SK-N-SH (cell line): ENCODE measurements at regions not wholly inside any gene's neighbourhood (a gene's known extent, or its start where the extent isn't known, plus 50 kb on each side); places are given as distances from the start of the nearest gene placed in this dataset.

ENCODE experiments used
- CTCF ChIA-PET: fragments of 300-600, 350-600 bp; formaldehyde crosslinking; extraction: SDS; loops from one replicate; lab custom pipeline; 2021; lab: Yijun Ruan, JAX
- POLR2A ChIA-PET: fragments of 350-600 bp; sonication (Branson Sonifier 250); formaldehyde crosslinking; extraction: SDS; loops from one replicate; lab custom pipeline; 2020; ENCODE audit warnings: antibody characterized with exemption, inconsistent platforms; lab: Yijun Ruan, JAX
- DNase-seq: peaks from one replicate; pipeline ENCODE4 v3.0.0; 2012
- H2AFZ ChIP-seq: fragments of 200-600 bp; sonication (generic); 2 replicates; pipeline ENCODE4 v1.8.1; 2016; ENCODE audit warnings: antibody characterized with exemption, mild to moderate bottlenecking, low read depth
- H3F3A ChIP-seq: fragments of 200-600 bp; sonication (generic); replicated peaks from 2 replicates; pipeline ENCODE3; 2016; ENCODE audit warnings: antibody characterized with exemption, mild to moderate bottlenecking; ENCODE audit not compliant: insufficient read depth
- H3K27ac ChIP-seq, 2 experiments: fragments of 200-500 bp in 1 of 2; fragments of 200-600 bp in 1 of 2; sonication (Bioruptor generic) in 1 of 2; sonication (generic), shearing (Covaris generic) in 1 of 2; 2 replicates each; pipeline versions ENCODE4 v1.5.1 to v1.6.1; 2014 to 2016; ENCODE audit warnings: low read depth in 2 of 2, inconsistent platforms in 1 of 2, low read length in 1 of 2, mild to moderate bottlenecking in 1 of 2, mixed read lengths in 1 of 2
- H3K27me3 ChIP-seq: fragments of 200-600 bp; sonication (generic), shearing (Covaris generic); 2 replicates; pipeline ENCODE4 v1.6.1; 2016; ENCODE audit warnings: mixed run types; ENCODE audit not compliant: insufficient read depth
- H3K36me3 ChIP-seq, 2 experiments: fragments of 200-500 bp in 1 of 2; fragments of 200-600 bp in 1 of 2; sonication (Bioruptor generic) in 1 of 2; sonication (generic) in 1 of 2; replicated peaks in 1 of 2; 2 replicates each; pipeline versions ENCODE3 to v1.5.1; 2014 to 2016; ENCODE audit warnings: low read length in 1 of 2, mild to moderate bottlenecking in 1 of 2; ENCODE audit not compliant: insufficient read depth in 2 of 2, control insufficient read depth in 1 of 2
- H3K4me1 ChIP-seq, 2 experiments: fragments of 200-500 bp in 1 of 2; fragments of 200-600 bp in 1 of 2; sonication (Bioruptor generic) in 1 of 2; sonication (generic), shearing (Covaris generic) in 1 of 2; 2 replicates each; pipeline versions ENCODE4 v1.5.1 to v1.6.1; 2014 to 2016; ENCODE audit warnings: low read depth in 1 of 2, low read length in 1 of 2, mixed run types in 1 of 2; ENCODE audit not compliant: insufficient read depth in 2 of 2, control insufficient read depth in 1 of 2
- H3K4me2 ChIP-seq: fragments of 200-600 bp; sonication (generic), shearing (Covaris generic); 2 replicates; pipeline ENCODE4 v1.6.1; 2017; ENCODE audit warnings: mixed run types
- H3K4me3 ChIP-seq, 2 experiments: fragments of 200-500 bp in 1 of 2; fragments of 200-600 bp in 1 of 2; sonication (Bioruptor generic) in 1 of 2; sonication (generic), shearing (Covaris generic) in 1 of 2; 2 replicates each; pipeline versions ENCODE4 v1.5.1 to v1.8.1; 2014 to 2016; ENCODE audit warnings: low read depth in 2 of 2, inconsistent platforms in 1 of 2, low read length in 1 of 2, mild to moderate bottlenecking in 1 of 2, mixed read lengths in 1 of 2, moderate library complexity in 1 of 2
- H3K79me2 ChIP-seq: fragments of 200-600 bp; sonication (generic); 2 replicates; pipeline ENCODE4 v1.8.1; 2017; ENCODE audit warnings: mild to moderate bottlenecking; ENCODE audit not compliant: insufficient read depth
- H3K9ac ChIP-seq: fragments of 200-600 bp; sonication (generic); 2 replicates; pipeline ENCODE4 v1.6.1; 2017; ENCODE audit warnings: mixed run types
- H3K9me2 ChIP-seq: fragments of 200-600 bp; sonication (generic); 2 replicates; pipeline ENCODE4 v1.6.1; 2017; ENCODE audit warnings: mixed run types
- H3K9me3 ChIP-seq: fragments of 200-600 bp; sonication (generic); 2 replicates; pipeline ENCODE4 v1.6.1; 2017; ENCODE audit warnings: mixed run types, mild to moderate bottlenecking, moderate library complexity
- H4K20me1 ChIP-seq: fragments of 200-600 bp; sonication (generic); 2 replicates; pipeline ENCODE4 v1.6.1; 2017; ENCODE audit warnings: mild to moderate bottlenecking, mixed run types; ENCODE audit not compliant: insufficient read depth
- CHD2 ChIP-seq: fragments of 150-350 bp; IDR thresholded peaks from 2 replicates; pipeline ENCODE4 v1.6.1; 2018; ENCODE audit warnings: low read length; ENCODE audit not compliant: partially characterized antibody
- ELF1 ChIP-seq: IDR thresholded peaks from 2 replicates; pipeline ENCODE4 v1.4.0; 2012
- EP300 ChIP-seq, 2 experiments: IDR thresholded peaks; 2 replicates each; pipeline versions ENCODE4 v1.4.0 to v1.6.1; 2012; ENCODE audit warnings: borderline replicate concordance in 1 of 2, low read depth in 1 of 2, low read length in 1 of 2
- EZH2phosphoT487 ChIP-seq: fragments of 200-600 bp; sonication (generic); IDR thresholded peaks from 2 replicates; pipeline ENCODE4 v1.6.1; 2017; ENCODE audit warnings: low read depth, mixed run types, mild to moderate bottlenecking, antibody characterized with exemption, moderate library complexity, borderline replicate concordance
- FOXM1 ChIP-seq: IDR thresholded peaks from 2 replicates; pipeline ENCODE4 v1.4.0; 2012; ENCODE audit warnings: low read depth, mild to moderate bottlenecking
- GATA2 ChIP-seq: sonication (generic); formaldehyde crosslinking; IDR thresholded peaks from 2 replicates; pipeline ENCODE4 v1.5.0; 2020; ENCODE audit warnings: mild to moderate bottlenecking, missing genetic modification reagents
- IRF3 ChIP-seq: fragments of 150-350 bp; IDR thresholded peaks from 2 replicates; pipeline ENCODE4 v1.6.1; 2016; ENCODE audit warnings: mild to moderate bottlenecking, low read depth, low read length
- MEF2A ChIP-seq: IDR thresholded peaks from 2 replicates; pipeline ENCODE4 v1.4.0; 2012; ENCODE audit warnings: low read depth, borderline replicate concordance
- MXI1 ChIP-seq: IDR thresholded peaks from 2 replicates; pipeline ENCODE4 v1.6.1; 2012; ENCODE audit warnings: mild to moderate bottlenecking, low read depth, low read length, improper control_type of control experiment
- NRF1 ChIP-seq: IDR thresholded peaks from 2 replicates; pipeline ENCODE4 v1.6.1; 2012; ENCODE audit warnings: low read depth, mild to moderate bottlenecking, low read length
- RAD21 ChIP-seq: IDR thresholded peaks from 2 replicates; pipeline ENCODE4 v1.6.1; 2012; ENCODE audit warnings: mild to moderate bottlenecking, low read length
- RCOR1 ChIP-seq: fragments of 150-350 bp; IDR thresholded peaks from 2 replicates; pipeline ENCODE4 v1.6.1; 2017; ENCODE audit warnings: antibody characterized with exemption, low read length
- RFX5 ChIP-seq: IDR thresholded peaks from 2 replicates; pipeline ENCODE4 v1.6.1; 2012; ENCODE audit warnings: mild to moderate bottlenecking, improper control_type of control experiment, low read length
- SIN3A ChIP-seq: IDR thresholded peaks from 2 replicates; pipeline ENCODE4 v1.6.1; 2012; ENCODE audit warnings: low read depth, mild to moderate bottlenecking, low read length, moderate library complexity, borderline replicate concordance
- TAF1 ChIP-seq: IDR thresholded peaks from 2 replicates; pipeline ENCODE4 v1.6.1; 2012; ENCODE audit warnings: low read depth, mild to moderate bottlenecking, low read length, moderate library complexity, borderline replicate concordance
- TCF12 ChIP-seq: IDR thresholded peaks from 2 replicates; pipeline ENCODE4 v1.4.0; 2012
- WGBS: methylation state at CpG from one replicate; pipeline ENCODE4 v1.1.6; 2017; ENCODE audit warnings: low lambda C conversion rate; 5-methylcytosine and 5-hydroxymethylcytosine counted together
- TF ChIP-seq, protein P1 (sequence below): IDR thresholded peaks from 2 replicates; pipeline ENCODE4 v1.6.1; 2012; ENCODE audit warnings: mild to moderate bottlenecking, low read depth, low read length, moderate library complexity
- TF ChIP-seq, protein P2 (sequence below): IDR thresholded peaks from 2 replicates; pipeline ENCODE4; 2012
- TF ChIP-seq, protein P3 (sequence below): IDR thresholded peaks from 2 replicates; pipeline ENCODE4 v1.4.0; 2012; ENCODE audit warnings: low read depth, borderline replicate concordance
- TF ChIP-seq, protein P4 (sequence below): fragments of 200-600 bp; sonication (generic); IDR thresholded peaks from 2 replicates; pipeline ENCODE4 v1.6.1; 2017; ENCODE audit warnings: antibody characterized with exemption, mild to moderate bottlenecking, moderate library complexity

DNA sequence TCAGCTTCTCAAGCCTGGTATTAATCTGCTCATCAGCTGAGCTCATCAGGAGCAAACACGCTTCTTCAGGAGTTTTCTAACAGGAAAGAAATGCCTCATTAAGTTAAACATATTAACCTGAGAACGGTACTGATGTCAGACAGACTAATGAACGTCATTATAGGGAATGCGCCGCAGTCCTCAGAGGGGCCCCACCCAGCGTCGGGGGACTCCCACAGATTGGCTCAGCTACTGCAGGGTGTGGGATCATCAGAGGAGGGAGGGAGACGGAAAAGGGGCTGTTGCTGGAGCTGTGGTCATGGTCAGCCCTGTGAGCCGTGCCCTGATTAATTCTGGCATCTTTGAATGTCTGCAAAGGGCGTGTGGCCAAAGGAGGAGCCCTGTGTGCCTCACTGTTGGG, 348.5 kb downstream of the PTPRU start (continued):
- TF ChIP-seq RCOR1 (no peak), GATA2 (CRISPR knock-in tag) (no peak)
- TF ChIP-seq, all 33 proteins: peak for 0

DNA sequence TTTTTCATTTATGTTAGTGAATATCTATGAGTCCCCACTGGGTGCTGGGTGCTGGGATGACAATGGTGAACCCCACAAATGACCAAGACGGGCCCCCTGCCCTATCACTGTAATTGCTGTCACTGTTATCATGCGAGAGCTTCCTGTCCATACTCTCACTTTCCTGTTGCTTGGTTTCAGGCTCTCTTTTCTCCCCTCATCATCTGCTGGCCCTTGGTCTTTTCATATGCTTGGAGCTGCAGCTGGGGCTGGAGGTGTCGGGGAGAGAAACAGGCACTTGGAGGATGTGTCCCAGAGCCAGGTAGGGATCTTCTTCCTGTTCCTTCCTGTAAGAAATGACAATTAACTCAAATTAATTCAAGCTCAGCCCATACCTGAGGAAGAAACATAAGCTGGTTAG, 348.0 kb downstream of the PTPRU start:
- H3K4me1 ChIP-seq = peaks cover 0 to 9% of the 10 kb centered on the region in 2 experiments; a peak in 1 of 4 replicates
- H3K9ac ChIP-seq = no peak overlapping the region
- no peak overlapping the region for H3K4me2 ChIP-seq
- H3F3A ChIP-seq = no peaks in the 10 kb centered on the region
- no peaks in the 10 kb centered on the region for H3K9me3 ChIP-seq
- H3K27me3 ChIP-seq = no peaks in the 10 kb centered on the region
- 59% methylated on average over 3 of the region's 3 CpGs for WGBS
- no peaks in the 10 kb centered on the region for H4K20me1 ChIP-seq
- TF ChIP-seq IRF3 = no peak
- no peak for TF ChIP-seq MEF2A
- TF ChIP-seq MXI1 = no peak
- TF ChIP-seq, protein P1, sequence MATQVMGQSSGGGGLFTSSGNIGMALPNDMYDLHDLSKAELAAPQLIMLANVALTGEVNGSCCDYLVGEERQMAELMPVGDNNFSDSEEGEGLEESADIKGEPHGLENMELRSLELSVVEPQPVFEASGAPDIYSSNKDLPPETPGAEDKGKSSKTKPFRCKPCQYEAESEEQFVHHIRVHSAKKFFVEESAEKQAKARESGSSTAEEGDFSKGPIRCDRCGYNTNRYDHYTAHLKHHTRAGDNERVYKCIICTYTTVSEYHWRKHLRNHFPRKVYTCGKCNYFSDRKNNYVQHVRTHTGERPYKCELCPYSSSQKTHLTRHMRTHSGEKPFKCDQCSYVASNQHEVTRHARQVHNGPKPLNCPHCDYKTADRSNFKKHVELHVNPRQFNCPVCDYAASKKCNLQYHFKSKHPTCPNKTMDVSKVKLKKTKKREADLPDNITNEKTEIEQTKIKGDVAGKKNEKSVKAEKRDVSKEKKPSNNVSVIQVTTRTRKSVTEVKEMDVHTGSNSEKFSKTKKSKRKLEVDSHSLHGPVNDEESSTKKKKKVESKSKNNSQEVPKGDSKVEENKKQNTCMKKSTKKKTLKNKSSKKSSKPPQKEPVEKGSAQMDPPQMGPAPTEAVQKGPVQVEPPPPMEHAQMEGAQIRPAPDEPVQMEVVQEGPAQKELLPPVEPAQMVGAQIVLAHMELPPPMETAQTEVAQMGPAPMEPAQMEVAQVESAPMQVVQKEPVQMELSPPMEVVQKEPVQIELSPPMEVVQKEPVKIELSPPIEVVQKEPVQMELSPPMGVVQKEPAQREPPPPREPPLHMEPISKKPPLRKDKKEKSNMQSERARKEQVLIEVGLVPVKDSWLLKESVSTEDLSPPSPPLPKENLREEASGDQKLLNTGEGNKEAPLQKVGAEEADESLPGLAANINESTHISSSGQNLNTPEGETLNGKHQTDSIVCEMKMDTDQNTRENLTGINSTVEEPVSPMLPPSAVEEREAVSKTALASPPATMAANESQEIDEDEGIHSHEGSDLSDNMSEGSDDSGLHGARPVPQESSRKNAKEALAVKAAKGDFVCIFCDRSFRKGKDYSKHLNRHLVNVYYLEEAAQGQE = no peak
- no peak for TF ChIP-seq ELF1
- TF ChIP-seq TAF1 = no peak
- no peak for TF ChIP-seq FOXM1
- TF ChIP-seq RAD21 = no peak
- no peak for TF ChIP-seq SIN3A
- TF ChIP-seq EZH2phosphoT487 = no peak
- TF ChIP-seq TCF12 = no peak
- TF ChIP-seq, protein P2, sequence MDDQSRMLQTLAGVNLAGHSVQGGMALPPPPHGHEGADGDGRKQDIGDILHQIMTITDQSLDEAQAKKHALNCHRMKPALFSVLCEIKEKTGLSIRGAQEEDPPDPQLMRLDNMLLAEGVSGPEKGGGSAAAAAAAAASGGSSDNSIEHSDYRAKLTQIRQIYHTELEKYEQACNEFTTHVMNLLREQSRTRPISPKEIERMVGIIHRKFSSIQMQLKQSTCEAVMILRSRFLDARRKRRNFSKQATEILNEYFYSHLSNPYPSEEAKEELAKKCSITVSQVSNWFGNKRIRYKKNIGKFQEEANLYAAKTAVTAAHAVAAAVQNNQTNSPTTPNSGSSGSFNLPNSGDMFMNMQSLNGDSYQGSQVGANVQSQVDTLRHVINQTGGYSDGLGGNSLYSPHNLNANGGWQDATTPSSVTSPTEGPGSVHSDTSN = no peak
- no peak for TF ChIP-seq NRF1
- no peak for TF ChIP-seq EP300 (IDR thresholded peaks at IDR 0.05; ENCODE audit: borderline replicate concordance in 1 of 2, low read depth in 1 of 2, low read length in 1 of 2)
- TF ChIP-seq, protein P3, sequence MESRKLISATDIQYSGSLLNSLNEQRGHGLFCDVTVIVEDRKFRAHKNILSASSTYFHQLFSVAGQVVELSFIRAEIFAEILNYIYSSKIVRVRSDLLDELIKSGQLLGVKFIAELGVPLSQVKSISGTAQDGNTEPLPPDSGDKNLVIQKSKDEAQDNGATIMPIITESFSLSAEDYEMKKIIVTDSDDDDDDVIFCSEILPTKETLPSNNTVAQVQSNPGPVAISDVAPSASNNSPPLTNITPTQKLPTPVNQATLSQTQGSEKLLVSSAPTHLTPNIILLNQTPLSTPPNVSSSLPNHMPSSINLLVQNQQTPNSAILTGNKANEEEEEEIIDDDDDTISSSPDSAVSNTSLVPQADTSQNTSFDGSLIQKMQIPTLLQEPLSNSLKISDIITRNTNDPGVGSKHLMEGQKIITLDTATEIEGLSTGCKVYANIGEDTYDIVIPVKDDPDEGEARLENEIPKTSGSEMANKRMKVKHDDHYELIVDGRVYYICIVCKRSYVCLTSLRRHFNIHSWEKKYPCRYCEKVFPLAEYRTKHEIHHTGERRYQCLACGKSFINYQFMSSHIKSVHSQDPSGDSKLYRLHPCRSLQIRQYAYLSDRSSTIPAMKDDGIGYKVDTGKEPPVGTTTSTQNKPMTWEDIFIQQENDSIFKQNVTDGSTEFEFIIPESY = no peak
- no peak for TF ChIP-seq RFX5
- TF ChIP-seq, protein P4, sequence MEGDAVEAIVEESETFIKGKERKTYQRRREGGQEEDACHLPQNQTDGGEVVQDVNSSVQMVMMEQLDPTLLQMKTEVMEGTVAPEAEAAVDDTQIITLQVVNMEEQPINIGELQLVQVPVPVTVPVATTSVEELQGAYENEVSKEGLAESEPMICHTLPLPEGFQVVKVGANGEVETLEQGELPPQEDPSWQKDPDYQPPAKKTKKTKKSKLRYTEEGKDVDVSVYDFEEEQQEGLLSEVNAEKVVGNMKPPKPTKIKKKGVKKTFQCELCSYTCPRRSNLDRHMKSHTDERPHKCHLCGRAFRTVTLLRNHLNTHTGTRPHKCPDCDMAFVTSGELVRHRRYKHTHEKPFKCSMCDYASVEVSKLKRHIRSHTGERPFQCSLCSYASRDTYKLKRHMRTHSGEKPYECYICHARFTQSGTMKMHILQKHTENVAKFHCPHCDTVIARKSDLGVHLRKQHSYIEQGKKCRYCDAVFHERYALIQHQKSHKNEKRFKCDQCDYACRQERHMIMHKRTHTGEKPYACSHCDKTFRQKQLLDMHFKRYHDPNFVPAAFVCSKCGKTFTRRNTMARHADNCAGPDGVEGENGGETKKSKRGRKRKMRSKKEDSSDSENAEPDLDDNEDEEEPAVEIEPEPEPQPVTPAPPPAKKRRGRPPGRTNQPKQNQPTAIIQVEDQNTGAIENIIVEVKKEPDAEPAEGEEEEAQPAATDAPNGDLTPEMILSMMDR = no peak
- no peak for TF ChIP-seq CHD2
- H3K36me3 ChIP-seq = no peaks in the 10 kb centered on the region
- ChIA-PET CTCF (no interaction called here), POLR2A (no interaction called here)
- no peak overlapping the region for H3K4me3 ChIP-seq
- no peaks in the 10 kb centered on the region for H3K9me2 ChIP-seq
- H3K27ac ChIP-seq = no peak overlapping the region
- H2AFZ ChIP-seq = no peak overlapping the region
- DNase-seq = no peak
- H3K79me2 ChIP-seq = no peaks in the 10 kb centered on the region
